IMR-90 (cell line): ENCODE measurements at regions not wholly inside any gene's neighbourhood (a gene's known extent, or its start where the extent isn't known, plus 50 kb on each side); places are given as distances from the start of the nearest gene placed in this dataset.
A peak's percentile ranks its signal among the peaks of the same experiment; 100 is the strongest.

Experiments
- ATAC-seq: fragments of 200-7000 bp; cut with Tn5 transposase; 2 replicates; pipeline ENCODE4 v1.9.1; 2020; ENCODE audit warnings: low read depth, mild to moderate bottlenecking, moderate library complexity
- BruUV-seq: library from RNA; stranded (reverse); fragments of 400-500 nt; replicated peaks from 2 replicates; lab custom pipeline; 2021; lab: Mats Ljungman, UMichigan
- CTCF ChIA-PET: fragments of 300-600 bp; formaldehyde crosslinking; extraction: SDS; loops from one replicate; lab custom pipeline; 2021; ENCODE audit warnings: antibody characterized with exemption; lab: Yijun Ruan, JAX
- POLR2A ChIA-PET: fragments of 300-600 bp; sonication (Branson Sonifier 250); formaldehyde crosslinking; loops from one replicate; lab custom pipeline; 2022; ENCODE audit warnings: antibody characterized with exemption; ENCODE audit not compliant: unreplicated experiment; lab: Charles Lee
- DNase-seq: peaks from one replicate; pipeline ENCODE4 v3.0.0; 2013
- H2AFZ ChIP-seq: replicated peaks from 2 replicates; pipeline ENCODE3; 2013; ENCODE audit warnings: low read length, mild to moderate bottlenecking; ENCODE audit not compliant: poor library complexity
- H2AK5ac ChIP-seq: 2 replicates; pipeline ENCODE4 v1.6.1; 2013; ENCODE audit warnings: low read depth, low read length, inconsistent platforms
- H2AK9ac ChIP-seq: replicated peaks from 2 replicates; pipeline ENCODE3; 2013; ENCODE audit warnings: mild to moderate bottlenecking, low read depth, low read length, moderate library complexity; ENCODE audit not compliant: poor library complexity
- H2BK120ac ChIP-seq: 2 replicates; pipeline ENCODE4 v1.6.1; 2013; ENCODE audit warnings: low read depth, low read length, inconsistent platforms
- H2BK15ac ChIP-seq: 3 replicates; pipeline ENCODE4 v1.6.1; 2013; ENCODE audit warnings: low read depth, low read length, inconsistent platforms
- H2BK20ac ChIP-seq: 2 replicates; pipeline ENCODE4 v1.6.1; 2013; ENCODE audit warnings: low read depth, mild to moderate bottlenecking, inconsistent platforms, low read length, moderate library complexity
- H2BK5ac ChIP-seq: 2 replicates; pipeline ENCODE4 v1.6.1; 2013; ENCODE audit warnings: mild to moderate bottlenecking, low read depth, low read length, inconsistent platforms; ENCODE audit not compliant: poor library complexity, severe bottlenecking
- H3K14ac ChIP-seq: replicated peaks from 2 replicates; pipeline ENCODE4 v1.6.1; 2013; ENCODE audit warnings: low read depth, low read length, inconsistent platforms
- H3K18ac ChIP-seq: 2 replicates; pipeline ENCODE4 v1.6.1; 2013; ENCODE audit warnings: low read depth, low read length, control low read depth
- H3K23ac ChIP-seq: 2 replicates; pipeline ENCODE4 v1.6.1; 2013; ENCODE audit warnings: low read depth, low read length, inconsistent platforms
- H3K27ac ChIP-seq: 2 replicates; pipeline ENCODE4 v1.5.1; 2013; ENCODE audit warnings: mild to moderate bottlenecking, control low read depth, low read length; ENCODE audit not compliant: insufficient read depth
- H3K27me3 ChIP-seq: 2 replicates; pipeline ENCODE4 v1.6.1; 2013; ENCODE audit warnings: low read length; ENCODE audit not compliant: control insufficient read depth, insufficient read depth
- H3K36me3 ChIP-seq: 2 replicates; pipeline ENCODE4 v1.6.1; 2013; ENCODE audit warnings: low read length, mixed read lengths; ENCODE audit not compliant: control insufficient read depth, insufficient read depth
- H3K4ac ChIP-seq: 2 replicates; pipeline ENCODE4 v1.6.1; 2013; ENCODE audit warnings: low read depth, low read length, inconsistent platforms
- H3K4me1 ChIP-seq: 2 replicates; pipeline ENCODE4 v1.6.1; 2013; ENCODE audit warnings: low read length, mixed read lengths; ENCODE audit not compliant: control insufficient read depth, insufficient read depth
- H3K4me2 ChIP-seq: 2 replicates; pipeline ENCODE4 v1.6.1; 2013; ENCODE audit warnings: low read depth, mild to moderate bottlenecking, control low read depth, low read length, moderate library complexity
- H3K4me3 ChIP-seq: 2 replicates; pipeline ENCODE4 v1.5.1; 2013; ENCODE audit warnings: low read depth, mild to moderate bottlenecking, control low read depth, low read length, moderate library complexity; ENCODE audit not compliant: insufficient read depth
- H3K56ac ChIP-seq: 2 replicates; pipeline ENCODE4 v1.6.1; 2013; ENCODE audit warnings: low read length, inconsistent platforms; ENCODE audit not compliant: insufficient read depth; ENCODE audit errors: extremely low read depth
- H3K79me1 ChIP-seq, 2 experiments: 2 replicates each; pipeline ENCODE4 v1.6.1; 2013; ENCODE audit warnings: low read length in 2 of 2, inconsistent platforms in 1 of 2, low read depth in 1 of 2
- H3K9ac ChIP-seq: 2 replicates; pipeline ENCODE4 v1.6.1; 2013; ENCODE audit warnings: low read depth, low read length, control low read depth
- H3K9me1 ChIP-seq: 2 replicates; pipeline ENCODE4 v1.6.1; 2013; ENCODE audit warnings: low read length, inconsistent platforms; ENCODE audit not compliant: insufficient read depth
- H3K9me3 ChIP-seq: 2 replicates; pipeline ENCODE4 v1.6.1; 2013; ENCODE audit warnings: low read length; ENCODE audit not compliant: control insufficient read depth, insufficient read depth
- H4K20me1 ChIP-seq: 2 replicates; pipeline ENCODE4 v1.6.1; 2013; ENCODE audit warnings: low read length, inconsistent platforms; ENCODE audit not compliant: insufficient read depth
- H4K5ac ChIP-seq: 2 replicates; pipeline ENCODE4 v1.6.1; 2013; ENCODE audit warnings: mild to moderate bottlenecking, low read depth, low read length, control low read depth
- H4K8ac ChIP-seq, 2 experiments: 2 replicates each; pipeline ENCODE4 v1.6.1; 2013; ENCODE audit warnings: low read depth in 2 of 2, low read length in 2 of 2, control low read depth in 1 of 2, inconsistent platforms in 1 of 2
- H4K91ac ChIP-seq: 2 replicates; pipeline ENCODE4 v1.6.1; 2013; ENCODE audit warnings: low read depth, low read length, inconsistent platforms; ENCODE audit not compliant: insufficient read depth
- BHLHE40 ChIP-seq: fragments of 150-350 bp; IDR thresholded peaks from 2 replicates; pipeline ENCODE4 v1.6.1; 2016; ENCODE audit warnings: mild to moderate bottlenecking, low read depth, low read length
- MAZ ChIP-seq: IDR thresholded peaks from 2 replicates; pipeline ENCODE4 v1.6.1; 2012; ENCODE audit warnings: low read depth, mild to moderate bottlenecking, low read length, improper control_type of control experiment, moderate library complexity, borderline replicate concordance
- MXI1 ChIP-seq: IDR thresholded peaks from 2 replicates; pipeline ENCODE4 v1.6.1; 2012; ENCODE audit warnings: low read depth, mild to moderate bottlenecking, low read length, moderate library complexity, borderline replicate concordance
- RFX5 ChIP-seq: IDR thresholded peaks from 2 replicates; pipeline ENCODE4 v1.8.0; 2012; ENCODE audit warnings: low read depth, mild to moderate bottlenecking, low read length, moderate library complexity
- WGBS, 2 experiments: methylation state at CpG; one replicate each; pipeline versions ENCODE4 v1.1.5 to v1.1.7; 2013; ENCODE audit warnings: missing lambda C conversion rate in 2 of 2; ENCODE audit not compliant: insufficient read length in 1 of 2; ENCODE audit errors: extremely low coverage in 2 of 2; 5-methylcytosine and 5-hydroxymethylcytosine counted together
- dilution Hi-C: fragments of 300-500 bp; cut with HindIII; formaldehyde crosslinking; loops from one replicate; pipeline ENCODE4 v1.14.3; 2018; ENCODE audit warnings: low sequenced_read_pairs; ENCODE audit not compliant: unreplicated experiment
- in situ Hi-C: fragments of 300-500 bp; cut with MboI; formaldehyde crosslinking; loops from 3 replicates; pipeline ENCODE4 v1.14.3; 2019; ENCODE audit warnings: low sequenced_read_pairs, inconsistent platforms, mixed read lengths
- intact Hi-C: fragments of 100-400 bp; cut with micrococcal nuclease; formaldehyde crosslinking; loops from 2 replicates; pipeline ENCODE4 v1.10.0; 2022

DNA sequence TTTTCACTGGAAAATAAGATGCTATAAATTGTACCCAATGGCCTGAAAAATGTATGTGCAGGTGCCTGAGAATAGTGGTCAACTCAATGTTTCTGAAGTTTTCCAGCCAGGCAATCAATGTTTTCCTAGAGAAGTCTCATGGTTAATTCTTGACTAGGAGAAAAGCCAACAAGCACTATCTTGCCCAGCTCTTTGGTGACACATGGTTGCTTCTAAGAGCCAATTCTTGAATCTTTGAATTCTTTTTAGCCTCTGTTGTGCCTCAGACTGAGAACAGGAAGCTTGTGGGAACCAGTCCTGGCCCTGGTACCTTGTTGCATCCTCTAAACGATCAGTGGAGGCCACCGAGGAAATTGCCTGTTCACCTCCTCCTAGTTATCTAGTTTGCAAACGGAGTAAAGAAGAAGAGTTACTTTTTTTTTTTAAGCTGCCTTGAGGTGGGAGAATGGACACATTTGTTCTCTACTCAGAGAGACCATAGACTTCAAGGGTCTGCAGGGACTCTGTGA lies 144.0 kb upstream of the MKLN1 start:
- Histone ChIP-seq H2AFZ (no peak overlapping the region), H3K56ac (no peak overlapping the region), H4K91ac (no peak overlapping the region), H3K27me3 (no peaks in the 10 kb centered on the region), H3K18ac (no peak overlapping the region), H3K79me1 (no peaks in the 10 kb centered on the region), H2BK20ac (no peak overlapping the region), H3K4ac (no peak overlapping the region), H2AK5ac (no peak overlapping the region), H3K23ac (no peak overlapping the region), H3K14ac (no peak overlapping the region), H3K9me1 (peaks cover 3% of the 10 kb centered on the region; the same call in 1 of the 2 replicates), H4K5ac (no peak overlapping the region), H3K4me2 (no peak overlapping the region), H3K9me3 (peaks cover 1% of the 10 kb centered on the region; the same call in 1 of the 2 replicates), H3K4me1 (0 out of 2 replicates have a peak, but pooled peaks cover 3% of the 10 kb centered on the region), H2BK5ac (no peak overlapping the region), H3K4me3 (no peak overlapping the region), H4K20me1 (no peaks in the 10 kb centered on the region), H4K8ac (no peak overlapping the region), H2BK15ac (no peak overlapping the region), H2BK120ac (no peak overlapping the region), H2AK9ac (no peak overlapping the region), H3K9ac (no peak overlapping the region), H3K36me3 (no peaks in the 10 kb centered on the region), H3K27ac (no peak overlapping the region)
- ChIA-PET CTCF (no interaction called here), POLR2A (no interaction called here)
- in situ Hi-C loops: no loop called here
- peak; percentile 15 for DNase-seq
- no peak for ATAC-seq
- TF ChIP-seq MAZ (no peak), BHLHE40 (no peak), MXI1 (no peak), RFX5 (no peak)
- intact Hi-C loops: no loop called here
- WGBS, 2 experiments: no CpG with 5 or more reads among the region's 3 CpGs
- BruUV-seq: no TSS peak
- dilution Hi-C loops: no loop called here
